ENCODE measurements at regions not wholly inside any gene's neighbourhood (a gene's known extent, or its start where the extent isn't known, plus 50 kb on each side); places are given as distances from the start of the nearest gene placed in this dataset.

- no peak overlapping the region for H3K56ac ChIP-seq (replicated peaks; ENCODE audit: insufficient read length, low read depth, low read length)
- H2BK120ac ChIP-seq (replicated peaks; ENCODE audit: low read depth, low read length), result no peak overlapping the region
- no peaks in the 10 kb centered on the region for H3K79me1 ChIP-seq (ENCODE audit: low read depth, low read length)
- H2BK15ac ChIP-seq (ENCODE audit: low read length), result no peak overlapping the region
- H3K4me1 ChIP-seq (replicated peaks in 1 of 4; ENCODE audit: control insufficient read depth in 3 of 4, insufficient read depth in 4 of 4, low read length in 3 of 4), result peaks cover 0 to 4% (median under 1%) of the 10 kb centered on the region in 4 experiments; a peak in 1 of 7 replicates
- FAIRE-seq (no peak), DNase-seq (ENCODE audit: low read depth in 1 of 2, low spot score in 2 of 2) (no peak)
- no peak overlapping the region for H4K5ac ChIP-seq (ENCODE audit: insufficient read length, low read depth, low read length)
- POLR2A ChIA-PET (ENCODE audit: partially characterized antibody), result no interaction called here
- H3K18ac ChIP-seq (ENCODE audit: extremely low read depth, low read length), result no peak overlapping the region
- H3K79me2 ChIP-seq (ENCODE audit: control insufficient read depth in 1 of 2, insufficient read depth in 2 of 2, low read length in 2 of 2), result no peaks in the 10 kb centered on the region
- no peak overlapping the region for H3K4me2 ChIP-seq (ENCODE audit: insufficient read depth in 1 of 2, low read depth in 2 of 2, low read length in 2 of 2)
- CTCF ChIA-PET (ENCODE audit: partially characterized antibody), result interaction anchor here (0.9 to 1.1 kb wide), 2 partner anchors 148 to 202 kb away, joined by 3 read pairs; no protein-coding TSS in a partner anchor
- no peak overlapping the region for H2AK5ac ChIP-seq (ENCODE audit: low read depth, low read length)
- no peak overlapping the region for H2BK5ac ChIP-seq (ENCODE audit: low read depth, low read length)
- H3K14ac ChIP-seq (ENCODE audit: insufficient read length), result no peak overlapping the region
- H3K9me3 ChIP-seq (ENCODE audit: insufficient read depth in 2 of 2, low read depth in 1 of 2, low read length in 1 of 2), result no peaks in the 10 kb centered on the region
- no peaks in the 10 kb centered on the region; the same call in 1 of the 2 replicates for H3K23me2 ChIP-seq (ENCODE audit: low read depth, low read length)
- WGBS, 2 experiments (ENCODE audit: extremely low coverage in 1 of 2, insufficient coverage in 1 of 2, insufficient read length in 1 of 2, insufficient replicate concordance in 2 of 2, low coverage in 1 of 2, low lambda C conversion rate in 2 of 2, missing lambda C conversion rate in 1 of 2), result 94% methylated on average over 5 of the region's 5 CpGs; no CpG with 5 or more reads in 1 of the 2 experiments
- H2BK20ac ChIP-seq (ENCODE audit: low read length), result no peak overlapping the region
- H4K20me1 ChIP-seq (replicated peaks in 1 of 2; ENCODE audit: control insufficient read depth in 1 of 2, insufficient read depth in 2 of 2, low read length in 2 of 2), result no peaks in the 10 kb centered on the region
- H3K27ac ChIP-seq (ENCODE audit: low read depth, low read length), result no peak overlapping the region
- no peaks in the 10 kb centered on the region for H3K36me3 ChIP-seq (ENCODE audit: control insufficient read depth in 2 of 4, insufficient read depth in 4 of 4, low read length in 3 of 4)
- no peak overlapping the region for H3K4me3 ChIP-seq (ENCODE audit: extremely low read depth in 1 of 4, insufficient read depth in 2 of 4, low read depth in 3 of 4, low read length in 4 of 4)
- H3K27me3 ChIP-seq (replicated peaks in 1 of 4; ENCODE audit: control insufficient read depth in 3 of 4, extremely low read depth in 1 of 4, insufficient read depth in 3 of 4, low read length in 3 of 4), result no peaks in the 10 kb centered on the region
- H3K23ac ChIP-seq (ENCODE audit: insufficient read length), result no peak overlapping the region
- H2AFZ ChIP-seq (ENCODE audit: low read length), result no peak overlapping the region
- H3K4ac ChIP-seq (replicated peaks; ENCODE audit: insufficient read length, low read depth, low read length), result no peak overlapping the region
- no peak overlapping the region for H2BK12ac ChIP-seq (ENCODE audit: low read depth, low read length)
- no peak overlapping the region for H4K8ac ChIP-seq (ENCODE audit: extremely low read depth, insufficient read depth, low read length)
- no peak overlapping the region for H4K91ac ChIP-seq (replicated peaks; ENCODE audit: insufficient read length, low read length)
- H3K9ac ChIP-seq (replicated peaks in 1 of 4; ENCODE audit: extremely low read depth in 1 of 4, low read depth in 3 of 4, low read length in 3 of 4), result no peak overlapping the region
- TF ChIP-seq RAD21 (IDR thresholded peaks at IDR 0.05 in 1 of 2, conservative IDR thresholded peaks at IDR 0.05 in 1 of 2; ENCODE audit: low read depth in 2 of 2, low read length in 2 of 2) (no peak), GABPA (IDR thresholded peaks at IDR 0.05; ENCODE audit: borderline replicate concordance, insufficient read depth, low read length) (no peak), FOSL1 (IDR thresholded peaks at IDR 0.05; ENCODE audit: insufficient read depth, low read depth, low read length) (no peak), CTBP2 (IDR thresholded peaks at IDR 0.05; ENCODE audit: borderline replicate concordance, insufficient read depth, insufficient read length, low read length) (no peak), SP4 (IDR thresholded peaks at IDR 0.05; ENCODE audit: low read length) (no peak), ZNF274 (IDR thresholded peaks at IDR 0.05; ENCODE audit: borderline replicate concordance, extremely low read depth, low read length) (no peak), CBX5 (IDR thresholded peaks at IDR 0.05; ENCODE audit: low read depth, low read length) (no peak), CHD1 (IDR thresholded peaks at IDR 0.05; ENCODE audit: low read depth, low read length) (no peak), SP1 (IDR thresholded peaks at IDR 0.05; ENCODE audit: low read depth, low read length) (no peak), HDAC6 (IDR thresholded peaks at IDR 0.05; ENCODE audit: low read depth, low read length) (no peak), POLR2AphosphoS5 (IDR thresholded peaks at IDR 0.05; ENCODE audit: low read depth, low read length) (no peak), BRCA1 (IDR thresholded peaks at IDR 0.05; ENCODE audit: low read depth, low read length) (no peak), BACH1 (IDR thresholded peaks at IDR 0.05; ENCODE audit: low read length) (no peak), JUN (IDR thresholded peaks at IDR 0.05; ENCODE audit: low read depth, low read length) (no peak), NANOG (IDR thresholded peaks at IDR 0.05; ENCODE audit: insufficient read depth, low read depth, low read length, poor library complexity, severe bottlenecking) (no peak)
These were observed 85.7 kb upstream of the GHITM start for GRCh38 chr10:84053626-84054025.
